H9 (cell line): ENCODE measurements at regions not wholly inside any gene's neighbourhood (a gene's known extent, or its start where the extent isn't known, plus 50 kb on each side); places are given as distances from the start of the nearest gene placed in this dataset.

ENCODE experiments used
- DNase-seq: peaks from one replicate; pipeline ENCODE4 v3.0.0-alpha.2; 2017
- H2AFZ ChIP-seq: one replicate; pipeline ENCODE4 v1.6.1; 2013; ENCODE audit warnings: mild to moderate bottlenecking, low read length, control low read depth, moderate library complexity
- H2AK5ac ChIP-seq: 2 replicates; pipeline ENCODE4 v1.6.1; 2013; ENCODE audit warnings: low read length, control low read depth, mixed read lengths; ENCODE audit not compliant: insufficient read length
- H2BK120ac ChIP-seq: one replicate; pipeline ENCODE4 v1.6.1; 2013; ENCODE audit warnings: low read depth, mild to moderate bottlenecking, low read length, control low read depth, inconsistent platforms; ENCODE audit not compliant: poor library complexity, severe bottlenecking
- H2BK12ac ChIP-seq: 2 replicates; pipeline ENCODE4 v1.6.1; 2013; ENCODE audit warnings: low read length, control low read depth, mixed read lengths, low read depth; ENCODE audit not compliant: insufficient read length
- H2BK15ac ChIP-seq: 2 replicates; pipeline ENCODE4 v1.6.1; 2013; ENCODE audit warnings: low read depth, low read length, control low read depth
- H2BK20ac ChIP-seq: one replicate; pipeline ENCODE4 v1.6.1; 2013; ENCODE audit warnings: low read depth, mild to moderate bottlenecking, low read length, control low read depth, inconsistent platforms; ENCODE audit not compliant: poor library complexity, severe bottlenecking
- H2BK5ac ChIP-seq: 2 replicates; pipeline ENCODE4 v1.6.1; 2013; ENCODE audit warnings: low read length, control low read depth, mixed read lengths; ENCODE audit not compliant: insufficient read length
- H3K14ac ChIP-seq: 2 replicates; pipeline ENCODE4 v1.6.1; 2013; ENCODE audit warnings: low read length, control low read depth; ENCODE audit not compliant: insufficient read depth
- H3K18ac ChIP-seq: 2 replicates; pipeline ENCODE4 v1.6.1; 2013; ENCODE audit warnings: low read depth, mild to moderate bottlenecking, mixed read lengths, low read length, control low read depth; ENCODE audit not compliant: insufficient read length
- H3K23ac ChIP-seq: 2 replicates; pipeline ENCODE4 v1.6.1; 2013; ENCODE audit warnings: low read length, control low read depth, mixed read lengths, low read depth; ENCODE audit not compliant: insufficient read length
- H3K23me2 ChIP-seq: 2 replicates; pipeline ENCODE4 v1.6.1; 2013; ENCODE audit warnings: low read depth, mild to moderate bottlenecking, mixed read lengths, low read length, control low read depth; ENCODE audit not compliant: insufficient read length, poor library complexity, severe bottlenecking
- H3K27ac ChIP-seq: 2 replicates; pipeline ENCODE4 v1.5.1; 2013; ENCODE audit warnings: low read length, control low read depth, mixed read lengths, low read depth; ENCODE audit not compliant: insufficient read length
- H3K27me3 ChIP-seq: 2 replicates; pipeline ENCODE4 v1.6.1; 2013; ENCODE audit warnings: low read length, control low read depth, inconsistent platforms; ENCODE audit not compliant: insufficient read depth
- H3K4ac ChIP-seq: 2 replicates; pipeline ENCODE4 v1.6.1; 2013; ENCODE audit warnings: low read depth, mild to moderate bottlenecking, control low read depth, inconsistent platforms, low read length, moderate library complexity
- H3K4me1 ChIP-seq: 2 replicates; pipeline ENCODE4 v1.6.1; 2013; ENCODE audit warnings: low read length, control low read depth, inconsistent platforms; ENCODE audit not compliant: insufficient read depth
- H3K4me2 ChIP-seq: 2 replicates; pipeline ENCODE4 v1.6.1; 2013; ENCODE audit warnings: low read length, control low read depth, mixed read lengths; ENCODE audit not compliant: insufficient read length, insufficient read depth
- H3K56ac ChIP-seq: 2 replicates; pipeline ENCODE4 v1.6.1; 2013; ENCODE audit warnings: low read depth, mild to moderate bottlenecking, mixed read lengths, low read length, control low read depth; ENCODE audit not compliant: insufficient read length
- H3K79me1 ChIP-seq: 2 replicates; pipeline ENCODE4 v1.6.1; 2013; ENCODE audit warnings: low read depth, mild to moderate bottlenecking, moderate library complexity, low read length, control low read depth, inconsistent platforms; ENCODE audit not compliant: insufficient read depth, poor library complexity, severe bottlenecking
- H3K79me2 ChIP-seq: 2 replicates; pipeline ENCODE4 v1.6.1; 2013; ENCODE audit warnings: low read length, control low read depth, inconsistent platforms; ENCODE audit not compliant: insufficient read depth
- H3K9ac ChIP-seq: 2 replicates; pipeline ENCODE4 v1.6.1; 2013; ENCODE audit warnings: low read length, control low read depth, mixed read lengths; ENCODE audit not compliant: insufficient read length; ENCODE audit errors: extremely low read depth
- H3K9me3 ChIP-seq: one replicate; pipeline ENCODE4 v1.6.1; 2013; ENCODE audit warnings: low read depth, low read length, inconsistent platforms; ENCODE audit not compliant: control insufficient read depth
- H3T11ph ChIP-seq: one replicate; pipeline ENCODE4 v1.6.1; 2013; ENCODE audit warnings: mild to moderate bottlenecking, low read length, control low read depth, inconsistent platforms
- H4K20me1 ChIP-seq: one replicate; pipeline ENCODE4 v1.6.1; 2013; ENCODE audit not compliant: control insufficient read depth, insufficient read length, insufficient read depth
- H4K5ac ChIP-seq: 2 replicates; pipeline ENCODE4 v1.6.1; 2013; ENCODE audit warnings: low read depth, mild to moderate bottlenecking, mixed read lengths, low read length, control low read depth; ENCODE audit not compliant: insufficient read length
- H4K8ac ChIP-seq: replicated peaks from 2 replicates; pipeline ENCODE4 v1.6.1; 2013; ENCODE audit warnings: low read length, control low read depth, mixed read lengths, low read depth; ENCODE audit not compliant: insufficient read length
- H4K91ac ChIP-seq: 2 replicates; pipeline ENCODE4 v1.6.1; 2013; ENCODE audit warnings: low read depth, mild to moderate bottlenecking, moderate library complexity, mixed read lengths, low read length, control low read depth; ENCODE audit not compliant: insufficient read length
- H3K27ac Mint-ChIP-seq, 3 experiments: 2 replicates in 2 of 3; 3 replicates in 1 of 3; pipeline ENCODE4 v1.8.0; 2020 to 2021; ENCODE audit warnings: mixed read lengths in 3 of 3, mild to moderate bottlenecking in 1 of 3, moderate library complexity in 1 of 3
- H3K27me3 Mint-ChIP-seq: 2 replicates; pipeline ENCODE4 v1.8.0; 2021; ENCODE audit warnings: low read depth, mild to moderate bottlenecking, moderate library complexity, mixed read lengths
- H3K36me3 Mint-ChIP-seq, 3 experiments: 2 replicates in 2 of 3; 3 replicates in 1 of 3; pipeline ENCODE4 v1.8.0; 2020 to 2021; ENCODE audit warnings: low read depth in 3 of 3, mixed read lengths in 3 of 3; ENCODE audit not compliant: insufficient read depth in 1 of 3
- H3K4me1 Mint-ChIP-seq, 2 experiments: 2 replicates each; pipeline ENCODE4 v1.8.0; 2020; ENCODE audit warnings: mixed read lengths in 2 of 2
- H3K4me3 Mint-ChIP-seq, 2 experiments: 2 replicates in 1 of 2; 3 replicates in 1 of 2; pipeline ENCODE4 v1.8.0; 2020 to 2021; ENCODE audit warnings: mild to moderate bottlenecking in 2 of 2, mixed read lengths in 2 of 2, moderate library complexity in 1 of 2
- H3K9me3 Mint-ChIP-seq, 2 experiments: 2 replicates in 1 of 2; 3 replicates in 1 of 2; pipeline ENCODE4 v1.8.0; 2020; ENCODE audit warnings: mild to moderate bottlenecking in 2 of 2, mixed read lengths in 2 of 2, moderate library complexity in 1 of 2
- CTCF ChIP-seq: fragments of 200-600 bp; sonication (generic); conservative IDR thresholded peaks from 3 replicates; pipeline ENCODE4 v1.8.0; 2021; ENCODE audit warnings: antibody characterized with exemption, mild to moderate bottlenecking
- WGBS: extraction: QIAGEN DNeasy Blood & Tissue Kit; methylation state at CpG from one replicate; pipeline ENCODE4 v1.1.7; 2013; ENCODE audit warnings: missing lambda C conversion rate, low lambda C conversion rate, mixed read lengths; ENCODE audit not compliant: insufficient read length; ENCODE audit errors: extremely low coverage; 5-methylcytosine and 5-hydroxymethylcytosine counted together

DNA sequence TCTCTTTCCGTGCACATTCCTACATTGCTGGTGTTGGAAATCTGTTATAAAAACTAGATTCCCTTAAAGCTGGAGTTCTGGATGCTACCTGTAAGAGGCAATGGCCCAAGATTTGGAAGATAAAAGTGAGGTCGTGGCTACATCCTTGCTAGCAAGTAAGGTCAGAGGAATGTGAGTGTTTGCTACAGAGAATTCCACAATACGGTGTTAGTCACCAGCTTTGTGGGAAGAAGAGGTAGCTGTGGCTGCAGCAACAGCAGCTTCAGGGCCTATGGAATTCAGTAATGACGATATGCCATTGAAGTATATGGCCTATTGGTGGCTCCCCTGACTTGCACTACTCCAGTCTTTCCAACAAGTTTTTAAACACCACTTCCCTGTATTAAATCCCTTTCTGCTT is 227.7 kb upstream of the TMEM260 start:
- Mint-ChIP-seq H3K36me3 (no peaks in the 10 kb centered on the region; a peak in 1 of 7 replicates), H3K4me1 (no peaks in the 10 kb centered on the region), H3K27ac (no peak overlapping the region), H3K9me3 (peaks cover 11 to 13% of the 10 kb centered on the region in 2 experiments; a peak in 4 of 5 replicates), H3K27me3 (no peaks in the 10 kb centered on the region), H3K4me3 (no peak overlapping the region)
- no peak for DNase-seq
- no peak overlapping the region for H2BK20ac ChIP-seq
- no peak overlapping the region for H2BK12ac ChIP-seq
- H2BK15ac ChIP-seq, result no peak overlapping the region
- no peak overlapping the region for H3T11ph ChIP-seq
- no peaks in the 10 kb centered on the region for H3K79me2 ChIP-seq
- no peaks in the 10 kb centered on the region for H3K79me1 ChIP-seq
- H2BK120ac ChIP-seq, result no peak overlapping the region
- H3K23me2 ChIP-seq, result no peaks in the 10 kb centered on the region
- no peak for TF ChIP-seq CTCF
- no peaks in the 10 kb centered on the region for H4K20me1 ChIP-seq
- WGBS, result no CpG with 5 or more reads among the region's 4 CpGs
- H4K5ac ChIP-seq, result no peak overlapping the region
- H3K14ac ChIP-seq, result no peak overlapping the region
- no peak overlapping the region for H2BK5ac ChIP-seq
- H3K18ac ChIP-seq, result no peak overlapping the region
- H3K27ac ChIP-seq, result no peak overlapping the region
- H2AFZ ChIP-seq, result no peak overlapping the region
- H4K8ac ChIP-seq, result no peak overlapping the region
- H2AK5ac ChIP-seq, result no peak overlapping the region
- H3K4ac ChIP-seq, result no peak overlapping the region
- no peaks in the 10 kb centered on the region for H3K27me3 ChIP-seq
- H3K4me2 ChIP-seq, result no peak overlapping the region
- H3K23ac ChIP-seq, result no peak overlapping the region
- no peak overlapping the region for H3K9ac ChIP-seq
- no peak overlapping the region for H4K91ac ChIP-seq
- H3K4me1 ChIP-seq, result no peaks in the 10 kb centered on the region
- no peaks in the 10 kb centered on the region for H3K9me3 ChIP-seq
- H3K56ac ChIP-seq, result no peak overlapping the region
